Activated CD4-positive, alpha-beta T cell treated with anti-CD3 and anti-CD28 coated beads, Interleukin-2, amount 50 U/mL, for 4 hours (primary cell): ENCODE measurements at regions not wholly inside any gene's neighbourhood (a gene's known extent, or its start where the extent isn't known, plus 50 kb on each side); places are given as distances from the start of the nearest gene placed in this dataset.
"Not testable (repeated sequence)": the region's sequence is repeated elsewhere in the genome, so short reads cannot be mapped to it uniquely, and the experiment has no call there.

Experiments used
- DNase-seq, 2 experiments: peaks; one replicate each; pipeline ENCODE4 v3.0.0-alpha.2; 2020

DNA sequence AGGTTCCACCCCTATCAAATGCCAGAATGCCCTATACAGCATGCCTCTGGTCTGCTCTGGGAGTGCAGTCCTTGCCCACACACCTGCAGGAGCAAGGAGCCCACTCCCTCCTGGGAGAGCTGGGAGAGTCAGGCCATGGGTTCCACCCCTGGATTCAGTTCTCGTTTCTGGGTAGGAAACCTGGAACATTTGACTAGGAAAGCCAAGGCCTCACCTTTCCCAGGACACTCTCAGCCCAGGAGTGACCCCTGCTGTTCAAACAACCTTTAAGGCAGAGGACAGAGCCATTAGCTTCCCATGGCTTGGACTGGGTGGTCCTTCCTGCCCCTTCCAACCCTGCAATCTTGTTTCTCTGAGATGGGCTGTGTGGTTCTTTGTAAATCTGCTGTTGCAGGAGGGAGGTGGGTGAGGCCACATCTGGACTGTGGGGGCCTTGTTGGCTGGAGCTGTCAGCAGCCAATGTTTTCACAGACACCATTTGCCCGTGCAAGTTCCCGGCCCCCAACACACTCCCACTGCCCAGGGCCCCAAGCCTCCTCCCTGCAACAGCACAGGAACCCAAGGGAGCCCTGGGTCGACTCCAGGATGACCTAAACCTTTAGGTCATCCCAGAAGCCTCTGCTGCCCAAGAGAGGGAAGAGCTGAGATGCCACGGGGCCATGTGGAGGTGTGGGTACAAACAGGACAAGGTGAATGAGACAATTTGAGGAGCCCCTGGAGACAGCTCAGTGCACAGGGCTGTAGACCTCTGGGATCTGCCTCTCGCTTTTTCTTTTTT lies 104.4 kb downstream of the PJA1 start:
- DNase-seq, result no peak

DNA sequence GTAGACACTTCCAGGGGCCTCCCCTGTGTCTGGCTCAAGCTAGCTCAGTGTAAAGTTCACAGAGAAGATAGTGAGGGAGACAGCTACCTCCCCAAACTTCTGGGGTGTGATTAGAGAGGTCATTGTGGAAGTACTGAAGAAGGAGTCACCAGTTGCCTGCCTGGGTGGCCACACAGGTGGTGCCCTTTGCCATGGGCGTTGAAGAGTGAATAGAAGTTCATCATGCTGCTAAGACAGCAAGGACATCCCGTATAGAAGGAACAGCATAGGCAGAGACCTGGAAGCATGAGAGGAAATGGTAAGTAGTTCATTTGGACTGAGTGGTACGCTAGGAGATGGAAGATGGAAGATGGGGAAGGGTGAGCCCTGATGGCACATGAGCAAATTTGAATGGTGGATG lies 110.1 kb downstream of the PJA1 start:
- DNase-seq, result no peak

DNA sequence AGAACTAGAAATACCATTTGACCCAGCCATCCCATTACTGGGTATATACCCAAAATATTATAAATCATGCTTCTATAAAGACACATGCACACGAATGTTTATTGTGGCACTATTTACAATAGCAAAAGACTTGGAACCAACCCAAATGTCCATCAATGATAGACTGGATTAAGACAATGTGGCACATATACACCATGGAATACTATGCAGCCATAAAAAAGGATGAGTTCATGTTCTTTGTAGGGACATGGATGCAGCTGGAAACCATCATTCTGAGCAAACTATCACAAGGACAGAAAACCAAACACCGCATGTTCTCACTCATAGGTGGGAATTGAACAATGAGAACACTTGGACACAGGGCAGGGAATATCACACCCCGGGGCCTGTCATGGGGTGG lies 110.8 kb downstream of the PJA1 start:
- DNase-seq, result not testable (repeated sequence)

DNA sequence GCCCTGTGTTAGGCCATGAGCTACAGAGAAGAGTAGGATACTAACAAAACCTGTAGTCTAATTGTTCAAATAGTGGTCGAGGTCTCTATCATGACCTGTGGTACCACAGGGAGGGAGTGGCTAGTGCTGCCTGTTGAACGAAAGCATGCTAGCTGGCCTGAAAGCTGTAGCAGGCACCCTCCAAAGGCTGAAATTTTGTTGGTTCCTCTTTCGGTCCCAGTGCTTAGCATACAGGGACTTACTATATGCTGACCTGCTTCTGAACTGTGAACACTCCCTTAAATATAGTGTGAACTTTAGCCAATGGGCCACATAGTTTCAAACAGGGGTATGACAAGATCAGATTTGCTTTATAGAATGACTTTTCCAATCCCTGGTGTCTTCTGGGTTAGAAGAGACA lies 113.4 kb downstream of the PJA1 start:
- no peak for DNase-seq

DNA sequence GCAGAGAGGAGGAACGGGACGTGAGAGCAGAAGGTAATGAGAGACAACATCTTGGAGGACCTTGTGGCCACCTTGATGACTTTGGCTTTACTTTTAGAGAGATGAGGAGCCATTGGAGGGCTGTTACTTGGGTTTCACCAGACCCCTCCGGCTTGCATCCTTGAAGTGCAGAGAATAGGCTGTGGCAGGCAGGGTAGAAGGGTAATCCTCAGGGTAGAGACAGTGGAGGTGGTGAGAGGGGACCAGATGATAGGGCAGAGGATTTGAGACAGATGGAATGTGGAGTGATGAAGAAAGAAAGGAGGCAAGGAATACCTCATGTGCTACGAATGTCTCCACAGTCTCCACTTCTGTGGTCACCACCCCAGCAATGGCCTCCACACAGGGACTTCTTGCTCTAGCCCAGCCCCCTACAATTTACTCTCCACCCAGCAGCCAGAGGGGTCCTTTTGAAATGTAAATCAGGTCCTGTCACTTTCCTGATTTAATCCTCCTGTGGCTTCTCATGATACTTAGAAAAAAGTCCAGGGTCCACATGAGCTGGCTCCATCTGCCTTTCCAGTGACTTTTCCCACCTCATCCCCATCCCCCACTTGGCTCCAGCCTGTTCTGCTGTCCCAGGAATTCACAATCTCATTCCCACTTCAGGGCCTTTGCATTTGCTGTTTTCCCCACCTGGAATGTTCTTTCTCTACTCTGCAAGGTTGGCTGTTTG lies 115.0 kb downstream of the PJA1 start:
- DNase-seq, result no peak

DNA sequence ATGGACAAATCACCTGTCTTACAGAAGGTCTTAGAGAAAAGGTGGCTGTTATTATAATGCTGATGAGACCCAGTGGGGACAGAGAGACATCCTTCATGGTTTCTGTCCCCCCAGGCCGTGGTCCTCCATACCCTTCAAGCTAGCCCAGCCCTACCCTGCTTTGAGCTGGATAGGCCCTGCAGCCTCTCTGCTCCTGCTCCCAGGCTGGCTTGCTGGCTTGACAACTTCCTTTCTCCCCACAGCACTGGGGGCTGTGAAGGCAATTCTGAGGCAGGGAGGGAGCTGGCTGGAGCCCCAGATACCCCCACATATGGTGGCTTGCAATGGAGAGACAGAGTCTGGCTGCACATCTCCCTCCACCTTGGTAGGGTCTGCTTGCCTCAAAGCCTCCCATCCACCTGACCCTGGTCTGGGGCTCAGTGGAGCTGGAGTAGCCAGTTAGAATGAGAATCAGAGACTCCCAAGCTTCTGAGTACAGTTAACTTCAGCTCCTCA lies 118.2 kb downstream of the PJA1 start:
- DNase-seq, result no peak

DNA sequence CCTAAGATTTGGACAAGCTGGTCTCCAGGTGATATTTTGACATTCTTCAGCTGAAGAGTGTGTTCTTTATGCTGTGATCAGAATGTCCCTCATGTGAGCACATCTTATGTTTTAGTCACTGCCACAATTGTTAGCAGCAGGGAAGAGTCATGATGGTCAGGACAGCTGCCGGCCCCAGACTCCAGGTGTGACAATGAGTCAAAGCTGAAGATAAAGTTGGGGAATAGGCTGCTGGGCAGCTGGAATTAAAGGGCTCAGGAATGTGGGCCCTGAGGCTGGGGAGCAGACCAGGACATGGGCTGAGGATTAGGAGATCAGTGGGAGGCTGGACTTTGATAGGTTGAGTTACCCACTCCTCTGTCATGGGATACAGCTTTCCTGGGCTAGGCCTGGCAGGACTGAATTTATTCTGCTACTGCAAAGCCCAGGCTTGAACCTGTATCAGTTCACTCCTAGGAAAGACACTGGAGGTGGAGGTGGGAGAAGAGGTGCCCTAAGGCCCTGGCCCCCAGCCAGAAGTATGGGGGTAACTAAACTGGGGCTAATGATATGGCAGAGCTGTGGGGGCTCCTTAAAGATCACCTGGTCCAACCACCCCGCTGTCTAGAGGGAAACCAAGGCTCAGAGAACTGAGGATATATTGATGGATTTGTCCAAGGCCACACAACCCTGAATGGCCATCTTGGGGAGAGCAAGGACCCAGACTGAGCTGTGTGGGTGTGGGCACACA lies 119.5 kb downstream of the PJA1 start:
- DNase-seq, result no peak

DNA sequence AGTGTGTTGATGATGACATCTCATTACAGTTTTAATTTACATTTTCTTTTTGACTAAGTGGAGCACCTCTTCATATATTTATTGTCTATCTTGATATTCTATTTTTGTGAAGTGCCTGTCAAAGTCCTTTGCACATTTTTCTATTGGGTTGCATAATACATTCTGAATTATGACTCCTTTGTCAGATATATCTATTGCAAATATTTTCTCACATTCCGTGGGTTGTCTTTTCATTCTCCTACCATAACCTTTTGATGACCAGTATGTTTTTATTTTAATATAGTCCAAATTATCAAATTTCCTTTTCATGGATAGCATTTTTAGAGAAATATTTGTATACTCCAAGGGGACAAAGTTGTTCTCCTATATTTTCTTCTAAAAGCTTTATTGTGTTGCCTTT lies 126.4 kb downstream of the PJA1 start:
- no peak for DNase-seq

DNA sequence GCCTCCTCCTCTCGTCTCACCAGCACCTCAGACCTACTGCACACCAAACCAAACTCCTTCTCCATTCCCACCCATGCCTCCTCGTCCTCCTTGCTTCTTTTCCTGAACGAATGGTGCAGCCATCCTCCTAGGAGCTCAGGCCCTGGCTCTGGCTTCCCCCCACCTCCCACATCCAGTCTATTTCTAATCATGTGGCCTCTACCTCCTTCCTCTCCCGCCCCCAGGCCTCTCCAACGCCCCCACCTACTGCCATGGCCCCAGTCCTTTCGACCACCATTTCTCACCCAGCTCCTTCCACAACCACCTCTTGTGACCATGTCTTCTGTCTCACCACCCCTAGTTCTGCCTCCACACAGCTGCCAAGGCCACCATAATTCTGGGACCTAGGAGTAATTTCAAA lies 127.1 kb downstream of the PJA1 start:
- no peak for DNase-seq

DNA sequence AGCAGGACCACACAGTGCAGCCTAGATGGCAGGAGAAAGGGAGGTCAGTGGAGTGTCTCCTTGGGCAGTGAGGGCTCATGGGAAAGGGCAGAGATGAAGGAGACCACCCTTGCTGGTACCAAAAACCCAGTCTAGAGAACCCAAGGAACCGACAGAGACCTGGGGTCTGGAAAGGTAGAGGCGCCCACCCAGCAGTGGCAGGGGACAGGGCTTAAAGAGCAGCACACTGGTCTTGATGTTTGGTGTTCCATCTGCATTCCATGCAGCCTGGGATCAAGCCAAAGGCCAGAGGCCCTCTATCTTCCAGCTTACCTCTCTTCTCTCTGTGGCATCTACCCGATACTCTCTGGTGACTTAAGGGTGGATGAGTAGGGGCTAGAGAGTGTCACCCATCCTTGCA lies 127.5 kb downstream of the PJA1 start:
- DNase-seq, result no peak

DNA sequence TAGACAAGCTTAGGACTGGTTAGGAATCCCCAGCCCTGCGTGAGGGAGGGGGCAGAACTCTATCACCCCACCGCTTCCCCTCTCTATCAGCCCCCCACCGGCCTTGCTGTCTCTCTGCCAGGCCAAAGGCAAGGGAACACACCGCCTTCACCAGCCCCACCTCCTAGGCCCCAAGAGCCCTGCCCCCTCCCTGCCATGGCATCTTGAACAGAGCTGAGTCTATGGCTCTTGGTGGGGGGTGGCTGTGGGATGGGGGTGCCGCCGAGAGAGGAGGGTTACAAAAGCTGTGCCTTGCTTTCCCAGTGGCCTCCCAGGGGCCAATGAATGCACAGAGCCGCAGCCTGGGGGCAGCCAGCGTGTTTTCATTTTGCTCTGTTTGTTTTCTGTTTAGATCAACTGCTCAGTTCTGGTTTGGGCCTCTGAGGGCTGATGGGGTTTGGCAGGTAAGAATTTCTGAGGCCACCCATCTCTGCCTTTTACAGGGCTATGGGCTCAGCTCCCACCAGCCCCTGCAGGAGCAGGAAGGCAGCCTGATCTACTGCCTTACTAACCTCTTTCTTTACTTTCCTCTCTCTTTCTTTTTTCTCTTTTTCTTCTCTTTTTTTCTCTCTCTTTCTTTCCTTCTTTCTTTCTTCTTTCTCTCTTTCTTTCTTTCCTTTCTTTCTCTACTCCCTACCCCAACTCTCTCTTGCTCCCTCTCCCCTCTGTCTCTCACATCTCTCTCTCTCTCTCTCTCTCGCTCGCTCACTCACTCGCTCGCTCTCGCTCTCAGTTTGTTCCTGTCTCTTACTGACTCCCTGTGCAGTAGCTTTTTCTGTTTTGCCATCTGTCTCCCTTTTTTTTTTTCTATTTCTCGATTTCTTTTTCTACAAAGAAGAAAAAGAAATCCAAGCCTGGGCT lies 128.3 kb downstream of the PJA1 start:
- no peak for DNase-seq

DNA sequence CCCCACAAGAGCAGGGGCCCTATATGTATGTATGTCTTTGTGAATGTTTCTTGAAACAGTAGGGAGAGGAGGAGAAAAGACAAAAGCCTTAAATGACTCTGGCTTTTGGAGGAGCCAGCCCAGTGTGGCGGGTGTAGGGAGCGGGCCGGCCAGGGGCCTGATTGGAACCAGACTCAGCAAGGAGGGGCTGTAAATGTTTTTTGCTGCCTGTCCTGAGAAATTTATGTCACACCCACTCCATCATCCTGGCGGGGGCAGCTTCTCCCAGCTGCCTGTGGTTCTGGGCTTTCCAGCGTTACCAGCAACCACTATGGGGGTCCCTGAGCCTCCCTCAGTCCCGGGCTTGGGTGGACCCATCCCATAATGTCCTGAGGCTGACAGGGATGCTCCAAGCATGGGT lies 130.8 kb downstream of the PJA1 start:
- DNase-seq, result no peak

DNA sequence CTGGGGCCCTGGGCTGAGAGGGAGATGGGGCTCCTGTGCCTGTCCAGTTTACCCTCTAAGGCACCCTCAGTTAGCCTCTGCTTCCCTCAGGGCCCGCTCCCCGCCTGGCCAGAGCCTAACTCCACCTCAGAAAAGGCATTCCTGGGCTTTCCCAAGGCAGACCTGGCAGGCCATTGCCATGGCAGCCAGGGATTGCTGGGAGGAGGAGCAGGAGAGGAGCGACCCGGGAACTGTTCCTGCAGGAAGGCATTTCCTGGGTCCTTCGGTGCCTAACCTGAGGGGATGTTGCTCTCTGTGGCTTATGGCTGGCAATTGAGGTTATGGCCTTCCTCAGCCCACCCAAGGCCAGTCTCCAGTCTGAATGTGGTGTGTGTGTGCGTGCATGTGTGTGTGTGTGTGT lies 131.3 kb downstream of the PJA1 start:
- no peak for DNase-seq

DNA sequence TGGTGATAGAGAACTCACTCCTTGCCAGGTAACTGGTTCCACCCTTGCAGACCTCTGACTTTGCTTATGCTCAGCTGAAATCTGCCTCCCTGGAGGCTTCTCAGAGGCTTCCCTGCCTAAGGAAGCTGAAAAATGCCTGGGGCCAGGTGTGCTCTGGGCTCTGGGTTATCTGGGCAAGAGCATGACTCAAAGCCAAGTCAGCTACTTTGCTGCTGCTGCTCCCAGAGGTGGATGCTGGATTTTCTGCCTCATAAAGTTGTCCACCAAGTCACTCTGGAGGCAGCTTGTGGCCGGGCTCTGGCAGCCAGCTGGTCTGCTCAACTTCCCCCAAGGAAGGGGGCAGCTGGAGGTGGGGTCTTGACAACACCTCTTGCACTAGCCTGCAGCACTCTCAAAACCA lies 132.7 kb downstream of the PJA1 start:
- no peak for DNase-seq

DNA sequence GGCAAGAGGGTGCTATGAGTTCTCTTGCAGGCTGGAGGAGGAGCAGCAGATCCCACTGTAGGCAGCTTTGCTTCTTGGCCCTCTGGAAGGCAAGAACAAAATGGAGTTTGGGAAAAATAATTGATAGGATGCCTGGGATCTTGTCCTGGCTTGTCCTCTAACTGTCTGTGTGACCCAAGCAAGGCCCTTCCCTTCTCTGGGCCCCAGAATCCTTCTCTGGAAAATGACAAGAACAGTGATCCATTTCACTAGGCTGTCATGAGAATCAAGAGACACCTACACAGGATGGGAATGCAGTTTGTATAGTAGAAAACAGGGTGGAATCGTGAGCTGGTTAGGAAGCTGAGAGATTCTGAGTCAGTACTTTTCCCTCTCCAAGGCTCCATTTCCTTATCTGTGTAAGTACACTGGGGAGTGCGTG lies 133.3 kb downstream of the PJA1 start:
- DNase-seq, result no peak

DNA sequence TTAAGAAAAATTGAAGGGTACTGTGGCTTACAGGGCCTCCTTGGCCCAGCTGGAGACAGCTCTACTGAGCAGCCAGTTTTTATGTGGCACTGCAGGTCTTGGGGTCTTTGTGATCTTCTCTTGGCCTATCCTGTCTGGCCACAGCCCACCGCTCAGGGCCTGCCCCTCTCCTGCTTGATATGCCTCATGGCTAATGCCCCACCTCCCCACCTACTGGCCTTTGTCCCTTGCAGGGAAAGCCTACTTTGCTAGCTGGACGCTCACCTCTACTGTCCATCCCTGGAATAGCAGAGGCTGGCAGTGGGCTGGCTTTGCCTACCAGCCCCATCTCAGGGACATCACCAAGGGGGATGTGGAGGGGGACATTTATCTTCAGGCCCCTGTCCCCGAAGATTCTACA lies 134.1 kb downstream of the PJA1 start:
- no peak for DNase-seq

DNA sequence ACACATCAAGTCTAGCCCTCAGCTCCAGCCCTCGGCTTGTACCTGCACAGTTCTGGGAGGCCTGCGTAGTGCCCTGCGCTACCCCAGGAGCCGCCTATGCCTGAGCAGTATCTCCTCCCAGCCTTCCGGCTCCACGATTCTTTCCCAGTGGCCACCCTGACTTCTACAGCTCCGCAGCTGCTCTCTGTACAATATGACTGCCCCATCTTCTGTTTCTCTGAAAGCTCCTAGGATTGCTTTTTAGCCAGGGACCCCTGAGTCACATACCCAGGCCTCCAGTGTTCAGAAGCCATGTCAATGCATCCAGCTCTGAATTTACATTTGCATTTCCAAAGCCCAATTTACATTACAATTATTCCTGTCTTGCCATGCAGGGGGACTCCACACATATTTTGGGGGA lies 135.5 kb downstream of the PJA1 start:
- no peak for DNase-seq

DNA sequence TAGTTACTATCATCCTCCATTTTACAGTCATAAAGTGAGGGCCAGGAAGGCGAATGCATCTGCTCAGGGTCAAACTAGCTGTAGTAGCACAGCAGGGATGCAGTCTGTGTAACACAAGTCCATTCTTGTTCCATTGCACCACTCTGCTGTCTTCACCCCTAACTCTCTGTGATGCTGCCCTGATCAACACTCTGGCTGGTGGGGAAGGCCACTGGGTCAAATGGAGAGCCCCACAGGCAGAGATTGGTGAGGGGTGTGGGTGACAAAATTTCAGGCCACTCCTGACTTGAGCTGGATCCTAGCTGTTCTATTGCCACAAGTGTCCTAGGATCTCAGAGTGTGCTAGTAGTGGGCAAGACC lies 136.5 kb downstream of the PJA1 start:
- no peak for DNase-seq

DNA sequence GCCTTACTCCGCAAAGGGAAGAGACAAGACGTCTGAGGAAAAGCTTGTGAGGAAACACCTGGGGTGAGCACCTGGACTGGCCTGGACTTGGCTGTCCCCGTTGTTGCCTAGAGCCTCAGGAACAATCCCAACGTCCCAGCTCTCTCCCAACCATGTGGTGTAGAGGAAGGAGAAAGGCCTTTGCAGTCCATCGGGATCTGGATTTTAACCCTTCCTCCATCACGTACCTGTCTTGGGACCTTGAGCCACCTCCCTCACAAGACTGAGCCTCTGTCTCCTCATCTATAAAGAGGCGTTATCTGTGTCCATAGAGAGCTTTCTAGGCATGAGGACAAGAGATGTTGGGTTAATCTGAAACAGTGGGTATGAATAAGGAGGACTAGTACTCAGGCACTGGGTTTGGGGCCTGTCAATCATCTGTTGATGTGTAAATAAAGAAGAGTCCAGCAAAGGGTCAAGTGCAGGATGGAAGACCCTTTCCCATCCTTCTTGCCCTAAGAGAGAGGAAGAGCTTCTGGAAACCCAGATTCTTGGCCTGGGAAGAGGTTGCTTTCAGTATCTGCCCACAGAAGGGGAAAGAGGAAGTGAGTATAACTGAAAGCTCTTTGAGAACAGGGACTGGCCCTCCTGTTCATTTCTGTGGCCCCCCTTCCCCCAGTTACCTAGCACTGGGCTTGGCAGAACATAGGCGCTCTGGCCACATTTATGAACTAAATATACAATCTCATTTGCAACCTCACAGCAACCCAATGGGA lies 137.1 kb downstream of the PJA1 start:
- DNase-seq, result no peak

DNA sequence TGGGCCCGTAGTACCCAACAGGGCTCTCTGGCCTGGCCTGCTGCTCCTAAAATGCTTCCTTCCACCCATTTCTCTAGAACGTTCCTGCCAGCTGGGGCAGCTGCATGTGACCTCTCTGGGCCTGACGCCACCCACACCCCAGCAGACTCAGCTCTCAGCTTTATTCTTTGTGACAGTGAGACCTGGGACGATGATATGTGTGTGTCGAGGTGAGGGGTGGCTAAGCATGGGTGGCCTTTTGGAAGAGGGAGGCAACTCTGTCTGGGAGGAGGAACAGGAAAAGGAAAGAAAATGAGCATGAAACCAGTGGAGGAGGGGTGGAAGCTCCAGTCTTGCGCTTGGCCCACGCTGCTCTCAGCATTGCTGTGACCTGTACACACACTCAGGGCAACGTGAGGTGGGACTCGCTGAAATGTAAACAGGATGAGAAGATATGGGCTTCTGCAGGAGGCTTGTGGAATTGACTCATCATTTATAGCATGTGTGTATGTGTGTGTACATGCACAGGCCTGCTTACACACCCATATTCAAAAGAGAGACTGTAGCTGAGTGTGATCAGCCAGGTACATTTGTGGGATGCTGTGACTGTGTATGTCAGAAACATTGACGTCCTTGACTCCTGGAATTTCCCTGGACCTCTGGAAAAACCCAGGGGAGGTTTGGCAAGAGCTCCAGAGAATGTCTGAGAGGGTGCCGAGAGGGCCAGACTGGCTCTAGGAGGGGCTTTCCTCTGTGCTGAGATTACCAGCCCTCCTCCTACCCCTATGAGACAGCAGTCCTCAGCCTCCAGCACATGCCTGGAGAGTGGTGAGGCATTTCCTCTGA lies 137.9 kb downstream of the PJA1 start:
- DNase-seq, result no peak

DNA sequence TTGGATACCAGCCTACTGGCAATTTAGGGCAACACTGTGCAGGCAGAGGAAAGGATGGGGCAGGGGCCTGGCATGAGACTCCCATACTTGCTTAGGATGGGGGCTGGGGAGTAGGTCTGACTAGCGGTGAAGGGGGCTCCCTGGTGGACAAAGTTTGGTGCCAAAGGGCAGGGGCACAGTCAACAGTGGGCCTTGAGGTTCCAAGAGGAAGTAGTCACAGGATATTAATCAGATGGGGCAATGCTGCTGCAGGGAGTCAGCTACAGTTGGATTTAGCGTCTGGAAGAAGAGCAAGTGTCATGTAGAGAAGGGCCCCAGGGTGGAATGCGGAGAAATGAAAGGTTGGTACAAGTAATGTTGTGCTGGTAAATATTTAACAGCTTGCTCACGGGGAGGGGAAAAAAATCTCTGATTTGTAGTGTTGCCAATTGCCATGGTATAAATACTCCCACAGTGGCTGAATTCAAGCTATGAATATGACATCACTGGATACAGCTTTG lies 139.4 kb downstream of the PJA1 start:
- no peak for DNase-seq
